ENCODE measurements at regions not wholly inside any gene's neighbourhood (a gene's known extent, or its start where the extent isn't known, plus 50 kb on each side); places are given as distances from the start of the nearest gene placed in this dataset.

GRCh38 chr2:8087480-8087840 is 594.4 kb upstream of the ID2 start:
- DNase-seq (ENCODE audit: low spot score), result no peak

- no peak for DNase-seq (ENCODE audit: low spot score)
Observed at GRCh38 chr2:8088810-8089209, 593.0 kb upstream of the ID2 start.

- peak; percentile 42 for DNase-seq (ENCODE audit: low spot score)
Observed at GRCh38 chr2:8089596-8089995, 592.3 kb upstream of the ID2 start.

- DNase-seq (ENCODE audit: low spot score), result no peak
Observed at GRCh38 chr2:8090748-8091700, 590.8 kb upstream of the ID2 start.

- DNase-seq (ENCODE audit: low spot score), result no peak
Observed at GRCh38 chr2:8094526-8094925, 587.3 kb upstream of the ID2 start.

- DNase-seq (ENCODE audit: low spot score), result no peak
Observed at GRCh38 chr2:8095978-8096377, 585.9 kb upstream of the ID2 start.

GRCh38 chr2:8096484-8096883 is 585.4 kb upstream of the ID2 start:
- no peak for DNase-seq (ENCODE audit: low spot score)

GRCh38 chr2:8098476-8099266 is 583.2 kb upstream of the ID2 start:
- DNase-seq (ENCODE audit: low spot score), result no peak

GRCh38 chr2:8099267-8099582 is 582.6 kb upstream of the ID2 start:
- DNase-seq (ENCODE audit: low spot score), result no peak

GRCh38 chr2:8101614-8102277 is 580.1 kb upstream of the ID2 start:
- DNase-seq (ENCODE audit: low spot score), result no peak

- DNase-seq (ENCODE audit: low spot score), result no peak
Observed at GRCh38 chr2:8102470-8102869, 579.4 kb upstream of the ID2 start.

- peak; percentile 71 for DNase-seq (ENCODE audit: low spot score)
Observed at GRCh38 chr2:8103085-8103708, 578.7 kb upstream of the ID2 start.

GRCh38 chr2:8107150-8107549 is 574.7 kb upstream of the ID2 start:
- no peak for DNase-seq (ENCODE audit: low spot score)

- DNase-seq (ENCODE audit: low spot score), result no peak
Observed at GRCh38 chr2:8107621-8108378, 574.1 kb upstream of the ID2 start.

- no peak for DNase-seq (ENCODE audit: low spot score)
Observed at GRCh38 chr2:8110716-8111115, 571.1 kb upstream of the ID2 start.

- DNase-seq (ENCODE audit: low spot score), result no peak
Observed at GRCh38 chr2:8111193-8111592, 570.7 kb upstream of the ID2 start.

GRCh38 chr2:8115456-8115855 is 566.4 kb upstream of the ID2 start:
- no peak for DNase-seq (ENCODE audit: low spot score)

- DNase-seq (ENCODE audit: low spot score), result no peak
Observed at GRCh38 chr2:8115966-8116365, 565.9 kb upstream of the ID2 start.

- no peak for DNase-seq (ENCODE audit: low spot score)
Observed at GRCh38 chr2:8116661-8117060, 565.2 kb upstream of the ID2 start.

GRCh38 chr2:8118940-8119781 is 562.7 kb upstream of the ID2 start:
- no peak for DNase-seq (ENCODE audit: low spot score)

All from mucosa of gallbladder (tissue), 1 donor.